ENCODE measurements at regions not wholly inside any gene's neighbourhood (a gene's known extent, or its start where the extent isn't known, plus 50 kb on each side); places are given as distances from the start of the nearest gene placed in this dataset.

DNA sequence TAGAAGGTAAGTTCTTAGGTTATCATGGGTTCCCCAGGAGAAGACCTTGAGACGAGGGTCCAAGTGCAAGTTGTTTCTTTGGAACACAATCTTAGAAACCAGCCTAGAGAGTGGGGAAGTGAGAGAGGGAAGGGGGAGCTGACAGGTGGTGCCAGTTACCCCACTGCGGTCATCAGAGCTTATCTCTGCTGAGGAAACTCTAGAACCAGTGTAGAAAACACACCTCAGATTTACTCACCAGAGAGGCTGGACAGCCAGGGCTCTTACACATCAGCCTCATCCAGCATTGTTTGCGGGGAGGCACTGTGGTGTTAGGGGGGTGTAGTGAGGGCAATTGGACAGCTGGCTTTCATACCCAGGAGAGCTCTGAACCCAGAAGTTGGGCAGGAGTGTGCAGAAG, 206.5 kb upstream of the RAI14 start:
- Histone ChIP-seq H3K27ac (ENCODE audit: low read depth in 2 of 2, low read length in 2 of 2) (no peak overlapping the region), H3K9ac (ENCODE audit: low read length in 3 of 3) (no peak overlapping the region), H3K27me3 (ENCODE audit: control insufficient read depth, insufficient read depth, low read length) (no peaks in the 10 kb centered on the region), H3K4me3 (ENCODE audit: low read length in 3 of 3) (no peak overlapping the region), H3K36me3 (ENCODE audit: control insufficient read depth in 2 of 3, insufficient read depth in 3 of 3, low read length in 3 of 3) (no peaks in the 10 kb centered on the region), H3K9me3 (ENCODE audit: control insufficient read depth in 2 of 3, insufficient read depth in 1 of 3, low read length in 3 of 3) (no peaks in the 10 kb centered on the region), H3K4me1 (ENCODE audit: control insufficient read depth in 2 of 3, insufficient read depth in 2 of 3, low read depth in 1 of 3, low read length in 3 of 3) (no peaks in the 10 kb centered on the region)
- DNase-seq (no peak), FAIRE-seq (no peak)
- TF ChIP-seq, protein P1, sequence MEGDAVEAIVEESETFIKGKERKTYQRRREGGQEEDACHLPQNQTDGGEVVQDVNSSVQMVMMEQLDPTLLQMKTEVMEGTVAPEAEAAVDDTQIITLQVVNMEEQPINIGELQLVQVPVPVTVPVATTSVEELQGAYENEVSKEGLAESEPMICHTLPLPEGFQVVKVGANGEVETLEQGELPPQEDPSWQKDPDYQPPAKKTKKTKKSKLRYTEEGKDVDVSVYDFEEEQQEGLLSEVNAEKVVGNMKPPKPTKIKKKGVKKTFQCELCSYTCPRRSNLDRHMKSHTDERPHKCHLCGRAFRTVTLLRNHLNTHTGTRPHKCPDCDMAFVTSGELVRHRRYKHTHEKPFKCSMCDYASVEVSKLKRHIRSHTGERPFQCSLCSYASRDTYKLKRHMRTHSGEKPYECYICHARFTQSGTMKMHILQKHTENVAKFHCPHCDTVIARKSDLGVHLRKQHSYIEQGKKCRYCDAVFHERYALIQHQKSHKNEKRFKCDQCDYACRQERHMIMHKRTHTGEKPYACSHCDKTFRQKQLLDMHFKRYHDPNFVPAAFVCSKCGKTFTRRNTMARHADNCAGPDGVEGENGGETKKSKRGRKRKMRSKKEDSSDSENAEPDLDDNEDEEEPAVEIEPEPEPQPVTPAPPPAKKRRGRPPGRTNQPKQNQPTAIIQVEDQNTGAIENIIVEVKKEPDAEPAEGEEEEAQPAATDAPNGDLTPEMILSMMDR (IDR thresholded peaks at IDR 0.05; ENCODE audit: borderline replicate concordance, extremely low read depth, insufficient read depth): no peak
- intact Hi-C loops (cut with DNase I): no loop called here

DNA sequence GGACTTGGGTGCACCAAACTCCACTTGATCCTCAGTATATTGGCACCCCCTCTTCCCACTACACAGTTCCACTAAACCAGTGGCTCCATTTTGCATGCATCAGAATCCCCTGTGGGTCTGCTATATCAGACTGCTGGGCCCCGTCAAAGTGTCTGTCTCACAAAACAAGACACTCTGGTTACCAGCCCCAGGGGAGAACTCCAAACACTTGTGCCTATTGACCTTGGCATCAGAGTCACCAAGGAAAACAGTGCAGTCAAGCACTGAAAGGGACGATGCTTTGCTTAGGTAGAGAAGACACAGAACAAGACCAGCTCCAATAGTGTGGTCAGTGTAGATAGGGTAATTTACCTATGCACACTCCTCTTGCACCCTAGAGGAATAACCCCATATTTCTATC, 205.8 kb upstream of the RAI14 start:
- Histone ChIP-seq H3K9ac (ENCODE audit: low read length in 3 of 3) (no peak overlapping the region), H3K27ac (ENCODE audit: low read depth in 2 of 2, low read length in 2 of 2) (no peak overlapping the region), H3K4me1 (ENCODE audit: control insufficient read depth in 2 of 3, insufficient read depth in 2 of 3, low read depth in 1 of 3, low read length in 3 of 3) (no peaks in the 10 kb centered on the region), H3K9me3 (ENCODE audit: control insufficient read depth in 2 of 3, insufficient read depth in 1 of 3, low read length in 3 of 3) (no peaks in the 10 kb centered on the region), H3K4me3 (ENCODE audit: low read length in 3 of 3) (no peak overlapping the region), H3K36me3 (ENCODE audit: control insufficient read depth in 2 of 3, insufficient read depth in 3 of 3, low read length in 3 of 3) (no peaks in the 10 kb centered on the region), H3K27me3 (ENCODE audit: control insufficient read depth, insufficient read depth, low read length) (no peaks in the 10 kb centered on the region)
- DNase-seq: no peak
- FAIRE-seq: no peak
- TF ChIP-seq, protein P1 (IDR thresholded peaks at IDR 0.05; ENCODE audit: borderline replicate concordance, extremely low read depth, insufficient read depth): no peak
- intact Hi-C loops (cut with DNase I): no loop called here

DNA sequence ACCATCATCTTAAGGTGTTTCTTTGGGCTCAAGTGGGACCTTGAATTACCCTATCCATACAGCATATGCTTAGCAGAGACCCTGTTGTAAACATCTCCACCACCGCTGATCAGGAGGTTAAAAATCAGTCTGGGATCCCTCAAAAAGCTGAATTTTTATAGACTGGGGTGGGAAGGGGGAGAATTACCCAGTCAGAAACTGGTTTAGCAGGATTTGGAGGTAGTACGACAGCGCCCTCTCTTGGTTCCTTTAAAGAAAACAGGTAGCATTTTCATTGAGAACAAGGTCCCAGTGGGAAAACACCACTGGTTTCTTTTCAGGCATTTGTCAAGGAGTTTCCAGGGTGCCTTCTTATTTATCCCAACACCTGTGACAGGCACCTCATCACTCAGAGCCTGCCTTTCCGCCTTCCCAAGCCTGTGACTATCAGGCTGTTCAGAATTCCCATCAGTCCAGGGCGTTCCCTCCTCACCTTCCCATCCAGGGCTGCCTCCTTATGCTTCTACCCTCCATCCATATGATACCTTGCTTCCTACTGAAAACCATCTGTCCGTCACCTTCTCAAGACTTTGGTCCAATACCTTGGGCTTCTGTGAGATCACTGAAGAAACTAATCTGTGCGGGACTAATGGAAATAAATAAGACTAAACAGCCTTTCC, 203.8 kb upstream of the RAI14 start:
- peak in 2 of 5 donors; percentile 32 to 33 for DNase-seq
- intact Hi-C loops (cut with DNase I): no loop called here
- H3K27me3 ChIP-seq (ENCODE audit: control insufficient read depth, insufficient read depth, low read length): no peaks in the 10 kb centered on the region
- no peak overlapping the region for H3K9ac ChIP-seq (ENCODE audit: low read length in 3 of 3)
- H3K9me3 ChIP-seq (ENCODE audit: control insufficient read depth in 2 of 3, insufficient read depth in 1 of 3, low read length in 3 of 3): no peaks in the 10 kb centered on the region
- H3K36me3 ChIP-seq (ENCODE audit: control insufficient read depth in 2 of 3, insufficient read depth in 3 of 3, low read length in 3 of 3): no peaks in the 10 kb centered on the region
- H3K4me1 ChIP-seq (ENCODE audit: control insufficient read depth in 2 of 3, insufficient read depth in 2 of 3, low read depth in 1 of 3, low read length in 3 of 3): no peaks in the 10 kb centered on the region
- no peak for FAIRE-seq
- no peak overlapping the region for H3K4me3 ChIP-seq (ENCODE audit: low read length in 3 of 3)
- H3K27ac ChIP-seq (ENCODE audit: low read depth in 2 of 2, low read length in 2 of 2): no peak overlapping the region
- TF ChIP-seq, protein P1 (IDR thresholded peaks at IDR 0.05; ENCODE audit: borderline replicate concordance, extremely low read depth, insufficient read depth): peak; percentile 2

DNA sequence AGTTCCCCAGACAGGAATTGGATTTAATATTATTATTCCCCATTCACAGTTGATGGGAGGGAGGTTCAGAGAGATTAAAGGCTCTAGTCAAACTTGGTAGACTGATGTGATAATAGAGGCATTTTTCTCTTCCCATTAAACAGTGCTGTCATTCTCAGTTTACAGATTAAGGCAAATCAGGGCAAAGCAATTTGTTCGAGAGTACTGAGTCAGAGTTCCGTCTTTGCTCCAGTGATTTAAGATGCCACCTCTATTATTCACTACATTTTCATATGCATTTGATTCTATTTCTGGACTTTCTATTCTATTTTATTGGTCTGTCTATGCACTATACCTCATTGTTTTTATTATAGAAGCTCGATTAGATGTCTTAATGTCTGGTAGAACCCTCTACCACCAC, 201.0 kb upstream of the RAI14 start:
- H3K27ac ChIP-seq (ENCODE audit: low read depth in 2 of 2, low read length in 2 of 2): no peak overlapping the region
- H3K9me3 ChIP-seq (ENCODE audit: control insufficient read depth in 2 of 3, insufficient read depth in 1 of 3, low read length in 3 of 3): no peaks in the 10 kb centered on the region
- no peak for FAIRE-seq
- no peak overlapping the region for H3K4me3 ChIP-seq (ENCODE audit: low read length in 3 of 3)
- no peaks in the 10 kb centered on the region for H3K4me1 ChIP-seq (ENCODE audit: control insufficient read depth in 2 of 3, insufficient read depth in 2 of 3, low read depth in 1 of 3, low read length in 3 of 3)
- TF ChIP-seq, protein P1 (IDR thresholded peaks at IDR 0.05; ENCODE audit: borderline replicate concordance, extremely low read depth, insufficient read depth): no peak
- H3K36me3 ChIP-seq (ENCODE audit: control insufficient read depth in 2 of 3, insufficient read depth in 3 of 3, low read length in 3 of 3): no peaks in the 10 kb centered on the region
- intact Hi-C loops (cut with DNase I): no loop called here
- no peaks in the 10 kb centered on the region for H3K27me3 ChIP-seq (ENCODE audit: control insufficient read depth, insufficient read depth, low read length)
- H3K9ac ChIP-seq (ENCODE audit: low read length in 3 of 3): no peak overlapping the region
- no peak for DNase-seq
